ENCODE measurements at regions not wholly inside any gene's neighbourhood (a gene's known extent, or its start where the extent isn't known, plus 50 kb on each side); places are given as distances from the start of the nearest gene placed in this dataset.

GRCh38 chr4:35124106-35124505 is 1120.2 kb downstream of the ARAP2 start:
- no peak for TF ChIP-seq PPARA (CRISPR knock-in tag; IDR thresholded peaks at IDR 0.05; ENCODE audit: borderline replicate concordance)
- TF ChIP-seq ZC3H10 (CRISPR knock-in tag; IDR thresholded peaks at IDR 0.05) = no peak
- TF ChIP-seq ZFP3 (CRISPR knock-in tag; IDR thresholded peaks at IDR 0.05) = no peak
- no peak for TF ChIP-seq CSRNP3 (CRISPR knock-in tag; IDR thresholded peaks at IDR 0.05)
- no peak for TF ChIP-seq PATZ1 (CRISPR knock-in tag; IDR thresholded peaks at IDR 0.05; ENCODE audit: borderline replicate concordance)
- no peak for TF ChIP-seq ARNTL (CRISPR knock-in tag; IDR thresholded peaks at IDR 0.05; ENCODE audit: borderline replicate concordance, low read depth)
- TF ChIP-seq POU6F1 (CRISPR knock-in tag; IDR thresholded peaks at IDR 0.05; ENCODE audit: borderline replicate concordance, low read depth) = no peak
- TF ChIP-seq ZNF70 (CRISPR knock-in tag; IDR thresholded peaks at IDR 0.05) = no peak
- no peak for ATAC-seq

- no peak for TF ChIP-seq ZC3H10 (CRISPR knock-in tag; IDR thresholded peaks at IDR 0.05)
- TF ChIP-seq PATZ1 (CRISPR knock-in tag; IDR thresholded peaks at IDR 0.05; ENCODE audit: borderline replicate concordance) = no peak
- TF ChIP-seq TCF4 (CRISPR knock-in tag; IDR thresholded peaks at IDR 0.05; ENCODE audit: borderline replicate concordance) = no peak
- no peak for TF ChIP-seq ZNF70 (CRISPR knock-in tag; IDR thresholded peaks at IDR 0.05)
- TF ChIP-seq ZNF8 (CRISPR knock-in tag; IDR thresholded peaks at IDR 0.05) = no peak
- TF ChIP-seq ZFP30 (CRISPR knock-in tag; IDR thresholded peaks at IDR 0.05) = no peak
- no peak for TF ChIP-seq ZNF565 (CRISPR knock-in tag; conservative IDR thresholded peaks at IDR 0.05; ENCODE audit: low read depth)
- TF ChIP-seq POU6F1 (CRISPR knock-in tag; IDR thresholded peaks at IDR 0.05; ENCODE audit: borderline replicate concordance, low read depth) = no peak
- no peak for TF ChIP-seq BACH2 (CRISPR knock-in tag; IDR thresholded peaks at IDR 0.05; ENCODE audit: borderline replicate concordance)
- no peak for TF ChIP-seq CSDC2 (CRISPR knock-in tag; IDR thresholded peaks at IDR 0.05)
- no peak for TF ChIP-seq ZFP3 (CRISPR knock-in tag; IDR thresholded peaks at IDR 0.05)
- no peak for TF ChIP-seq PPARA (CRISPR knock-in tag; IDR thresholded peaks at IDR 0.05; ENCODE audit: borderline replicate concordance)
- TF ChIP-seq TSHZ2 (CRISPR knock-in tag; IDR thresholded peaks at IDR 0.05) = no peak
- no peak for TF ChIP-seq RARB (CRISPR knock-in tag; IDR thresholded peaks at IDR 0.05)
- TF ChIP-seq SNAI2 (CRISPR knock-in tag; IDR thresholded peaks at IDR 0.05) = no peak
- TF ChIP-seq GLIS3 (CRISPR knock-in tag; IDR thresholded peaks at IDR 0.05) = no peak
- no peak for TF ChIP-seq ARNTL (CRISPR knock-in tag; IDR thresholded peaks at IDR 0.05; ENCODE audit: borderline replicate concordance, low read depth)
- no peak for TF ChIP-seq OSR1 (CRISPR knock-in tag; IDR thresholded peaks at IDR 0.05)
- no peak for TF ChIP-seq ISL1 (CRISPR knock-in tag; IDR thresholded peaks at IDR 0.05)
- ATAC-seq = no peak
Observed at GRCh38 chr4:35125995-35126712, 1118.2 kb downstream of the ARAP2 start.

All from SK-N-SH treated with all-trans-retinoic acid at 6 μM for 48 hours (cell line).